ENCODE measurements at regions not wholly inside any gene's neighbourhood (a gene's known extent, or its start where the extent isn't known, plus 50 kb on each side); places are given as distances from the start of the nearest gene placed in this dataset.

- Histone ChIP-seq H3K9me3 (ENCODE audit: control insufficient read depth in 2 of 2, insufficient read depth in 1 of 2, low read length in 1 of 2) (no peaks in the 10 kb centered on the region), H3K4me1 (ENCODE audit: control insufficient read depth in 2 of 2, insufficient read depth in 2 of 2, low read length in 2 of 2) (no peaks in the 10 kb centered on the region), H3K27me3 (ENCODE audit: control insufficient read depth in 2 of 2, insufficient read depth in 1 of 2, low read length in 1 of 2) (peaks cover 0 to 5% of the 10 kb centered on the region in 2 donors), H3K36me3 (ENCODE audit: control insufficient read depth in 2 of 2, insufficient read depth in 2 of 2, low read length in 1 of 2) (no peaks in the 10 kb centered on the region), H3K27ac (ENCODE audit: low read depth in 1 of 2, low read length in 1 of 2) (no peak overlapping the region), H3K4me3 (ENCODE audit: low read length in 2 of 2) (no peak overlapping the region)
- WGBS = 84% methylated on average over 4 of the region's 4 CpGs
- no peak for DNase-seq (ENCODE audit: low read depth in 6 of 9, low spot score in 9 of 9)
Measured at GRCh38 chr2:118764855-118765254, 82.6 kb downstream of the EN1 start.

- Histone ChIP-seq H3K4me1 (ENCODE audit: control insufficient read depth in 2 of 2, insufficient read depth in 2 of 2, low read length in 2 of 2) (no peaks in the 10 kb centered on the region), H3K27me3 (ENCODE audit: control insufficient read depth in 2 of 2, insufficient read depth in 1 of 2, low read length in 1 of 2) (peaks cover 0 to 5% of the 10 kb centered on the region in 2 donors), H3K36me3 (ENCODE audit: control insufficient read depth in 2 of 2, insufficient read depth in 2 of 2, low read length in 1 of 2) (no peaks in the 10 kb centered on the region), H3K27ac (ENCODE audit: low read depth in 1 of 2, low read length in 1 of 2) (no peak overlapping the region), H3K9me3 (ENCODE audit: control insufficient read depth in 2 of 2, insufficient read depth in 1 of 2, low read length in 1 of 2) (no peaks in the 10 kb centered on the region), H3K4me3 (ENCODE audit: low read length in 2 of 2) (no peak overlapping the region)
- DNase-seq (ENCODE audit: low read depth in 6 of 9, low spot score in 9 of 9) = no peak
- WGBS = 18% methylated on average over 12 of the region's 12 CpGs
Measured at GRCh38 chr2:118763797-118764196, 83.7 kb downstream of the EN1 start.

GRCh38 chr2:118762290-118762689, 85.2 kb downstream of the EN1 start:
- no peak for DNase-seq (ENCODE audit: low read depth in 6 of 9, low spot score in 9 of 9)
- no peak overlapping the region for H3K27ac ChIP-seq (ENCODE audit: low read depth in 1 of 2, low read length in 1 of 2)
- H3K9me3 ChIP-seq (ENCODE audit: control insufficient read depth in 2 of 2, insufficient read depth in 1 of 2, low read length in 1 of 2) = no peaks in the 10 kb centered on the region
- 84% methylated on average over 3 of the region's 3 CpGs for whole genome bisulfite sequencing
- H3K4me1 ChIP-seq (ENCODE audit: control insufficient read depth in 2 of 2, insufficient read depth in 2 of 2, low read length in 2 of 2) = no peaks in the 10 kb centered on the region
- no peak overlapping the region for H3K4me3 ChIP-seq (ENCODE audit: low read length in 2 of 2)
- no peaks in the 10 kb centered on the region for H3K36me3 ChIP-seq (ENCODE audit: control insufficient read depth in 2 of 2, insufficient read depth in 2 of 2, low read length in 1 of 2)
- H3K27me3 ChIP-seq (ENCODE audit: control insufficient read depth in 2 of 2, insufficient read depth in 1 of 2, low read length in 1 of 2) = peaks cover 0 to 5% of the 10 kb centered on the region in 2 donors

GRCh38 chr2:118761771-118762170, 85.7 kb downstream of the EN1 start:
- no peaks in the 10 kb centered on the region for H3K9me3 ChIP-seq (ENCODE audit: control insufficient read depth in 2 of 2, insufficient read depth in 1 of 2, low read length in 1 of 2)
- no peaks in the 10 kb centered on the region for H3K4me1 ChIP-seq (ENCODE audit: control insufficient read depth in 2 of 2, insufficient read depth in 2 of 2, low read length in 2 of 2)
- no peaks in the 10 kb centered on the region for H3K36me3 ChIP-seq (ENCODE audit: control insufficient read depth in 2 of 2, insufficient read depth in 2 of 2, low read length in 1 of 2)
- peaks cover 0 to 5% of the 10 kb centered on the region in 2 donors for H3K27me3 ChIP-seq (ENCODE audit: control insufficient read depth in 2 of 2, insufficient read depth in 1 of 2, low read length in 1 of 2)
- no peak for DNase-seq (ENCODE audit: low read depth in 6 of 9, low spot score in 9 of 9)
- WGBS = 76% methylated on average over 6 of the region's 6 CpGs
- no peak overlapping the region for H3K4me3 ChIP-seq (ENCODE audit: low read length in 2 of 2)
- H3K27ac ChIP-seq (ENCODE audit: low read depth in 1 of 2, low read length in 1 of 2) = no peak overlapping the region

- H3K4me3 ChIP-seq (ENCODE audit: low read length in 2 of 2) = no peak overlapping the region
- H3K27me3 ChIP-seq (ENCODE audit: control insufficient read depth in 2 of 2, insufficient read depth in 1 of 2, low read length in 1 of 2) = no peaks in the 10 kb centered on the region
- H3K9me3 ChIP-seq (ENCODE audit: control insufficient read depth in 2 of 2, insufficient read depth in 1 of 2, low read length in 1 of 2) = no peaks in the 10 kb centered on the region
- no peaks in the 10 kb centered on the region for H3K4me1 ChIP-seq (ENCODE audit: control insufficient read depth in 2 of 2, insufficient read depth in 2 of 2, low read length in 2 of 2)
- WGBS = 30% methylated on average over 2 of the region's 2 CpGs
- DNase-seq (ENCODE audit: low read depth in 6 of 9, low spot score in 9 of 9) = no peak
- no peaks in the 10 kb centered on the region for H3K36me3 ChIP-seq (ENCODE audit: control insufficient read depth in 2 of 2, insufficient read depth in 2 of 2, low read length in 1 of 2)
- no peak overlapping the region for H3K27ac ChIP-seq (ENCODE audit: low read depth in 1 of 2, low read length in 1 of 2)
Measured at GRCh38 chr2:118755901-118756300, 91.5 kb downstream of the EN1 start.

GRCh38 chr2:118755384-118755783, 92.1 kb downstream of the EN1 start:
- no peaks in the 10 kb centered on the region for H3K9me3 ChIP-seq (ENCODE audit: control insufficient read depth in 2 of 2, insufficient read depth in 1 of 2, low read length in 1 of 2)
- DNase-seq (ENCODE audit: low read depth in 6 of 9, low spot score in 9 of 9) = no peak
- H3K4me1 ChIP-seq (ENCODE audit: control insufficient read depth in 2 of 2, insufficient read depth in 2 of 2, low read length in 2 of 2) = no peaks in the 10 kb centered on the region
- no peak overlapping the region for H3K27ac ChIP-seq (ENCODE audit: low read depth in 1 of 2, low read length in 1 of 2)
- H3K27me3 ChIP-seq (ENCODE audit: control insufficient read depth in 2 of 2, insufficient read depth in 1 of 2, low read length in 1 of 2) = no peaks in the 10 kb centered on the region
- no peak overlapping the region for H3K4me3 ChIP-seq (ENCODE audit: low read length in 2 of 2)
- 83% methylated on average over 2 of the region's 2 CpGs for WGBS
- no peaks in the 10 kb centered on the region for H3K36me3 ChIP-seq (ENCODE audit: control insufficient read depth in 2 of 2, insufficient read depth in 2 of 2, low read length in 1 of 2)

GRCh38 chr2:118752762-118753429, 94.6 kb downstream of the EN1 start:
- DNase-seq (ENCODE audit: low read depth in 6 of 9, low spot score in 9 of 9) = no peak
- no peak overlapping the region for H3K4me3 ChIP-seq (ENCODE audit: low read length in 2 of 2)
- H3K9me3 ChIP-seq (ENCODE audit: control insufficient read depth in 2 of 2, insufficient read depth in 1 of 2, low read length in 1 of 2) = no peaks in the 10 kb centered on the region
- no peaks in the 10 kb centered on the region for H3K4me1 ChIP-seq (ENCODE audit: control insufficient read depth in 2 of 2, insufficient read depth in 2 of 2, low read length in 2 of 2)
- H3K27ac ChIP-seq (ENCODE audit: low read depth in 1 of 2, low read length in 1 of 2) = no peak overlapping the region
- 75% methylated on average over 16 of the region's 16 CpGs for WGBS
- no peaks in the 10 kb centered on the region for H3K36me3 ChIP-seq (ENCODE audit: control insufficient read depth in 2 of 2, insufficient read depth in 2 of 2, low read length in 1 of 2)
- H3K27me3 ChIP-seq (ENCODE audit: control insufficient read depth in 2 of 2, insufficient read depth in 1 of 2, low read length in 1 of 2) = no peaks in the 10 kb centered on the region

GRCh38 chr2:118750959-118751565, 96.4 kb downstream of the EN1 start:
- H3K4me1 ChIP-seq (ENCODE audit: control insufficient read depth in 2 of 2, insufficient read depth in 2 of 2, low read length in 2 of 2) = no peaks in the 10 kb centered on the region
- H3K27me3 ChIP-seq (ENCODE audit: control insufficient read depth in 2 of 2, insufficient read depth in 1 of 2, low read length in 1 of 2) = no peaks in the 10 kb centered on the region
- no peak overlapping the region for H3K4me3 ChIP-seq (ENCODE audit: low read length in 2 of 2)
- H3K9me3 ChIP-seq (ENCODE audit: control insufficient read depth in 2 of 2, insufficient read depth in 1 of 2, low read length in 1 of 2) = no peaks in the 10 kb centered on the region
- no peak overlapping the region for H3K27ac ChIP-seq (ENCODE audit: low read depth in 1 of 2, low read length in 1 of 2)
- H3K36me3 ChIP-seq (ENCODE audit: control insufficient read depth in 2 of 2, insufficient read depth in 2 of 2, low read length in 1 of 2) = no peaks in the 10 kb centered on the region
- DNase-seq (ENCODE audit: low read depth in 6 of 9, low spot score in 9 of 9) = no peak
- WGBS = 68% methylated on average over 3 of the region's 3 CpGs

- H3K27ac ChIP-seq (ENCODE audit: low read depth in 1 of 2, low read length in 1 of 2) = no peak overlapping the region
- no peak overlapping the region for H3K4me3 ChIP-seq (ENCODE audit: low read length in 2 of 2)
- no peaks in the 10 kb centered on the region for H3K4me1 ChIP-seq (ENCODE audit: control insufficient read depth in 2 of 2, insufficient read depth in 2 of 2, low read length in 2 of 2)
- H3K27me3 ChIP-seq (ENCODE audit: control insufficient read depth in 2 of 2, insufficient read depth in 1 of 2, low read length in 1 of 2) = no peaks in the 10 kb centered on the region
- 67% methylated on average over 3 of the region's 3 CpGs for WGBS
- H3K36me3 ChIP-seq (ENCODE audit: control insufficient read depth in 2 of 2, insufficient read depth in 2 of 2, low read length in 1 of 2) = no peaks in the 10 kb centered on the region
- peaks cover 0 to 12% of the 10 kb centered on the region in 2 donors for H3K9me3 ChIP-seq (ENCODE audit: control insufficient read depth in 2 of 2, insufficient read depth in 1 of 2, low read length in 1 of 2)
- DNase-seq (ENCODE audit: low read depth in 6 of 9, low spot score in 9 of 9) = no peak
Measured at GRCh38 chr2:118748245-118748885, 99.1 kb downstream of the EN1 start.
